MM.1S (cell line): ENCODE measurements at regions not wholly inside any gene's neighbourhood (a gene's known extent, or its start where the extent isn't known, plus 50 kb on each side); places are given as distances from the start of the nearest gene placed in this dataset.

ENCODE experiments used
- DNase-seq: peaks from one replicate; pipeline ENCODE4 v3.0.0-alpha.2; 2015
- H2AFZ ChIP-seq: fragments of 300-600 bp; sonication (generic); 2 replicates; pipeline ENCODE4 v1.6.0; 2016; ENCODE audit warnings: antibody characterized with exemption, low read length
- H3F3A ChIP-seq: fragments of 300-600 bp; sonication (generic); 2 replicates; pipeline ENCODE4 v1.6.1; 2016; ENCODE audit warnings: mild to moderate bottlenecking, antibody characterized with exemption, low read length, moderate library complexity, mixed read lengths; ENCODE audit not compliant: insufficient read depth
- H3K27ac ChIP-seq: fragments of 300-600 bp; sonication (generic); 2 replicates; pipeline ENCODE4 v1.5.1; 2016; ENCODE audit warnings: mild to moderate bottlenecking, low read length
- H3K27me3 ChIP-seq: fragments of 300-600 bp; sonication (generic); replicated peaks from 2 replicates; pipeline ENCODE4 v1.6.0; 2016; ENCODE audit warnings: low read length; ENCODE audit not compliant: insufficient read depth
- H3K36me3 ChIP-seq: fragments of 300-600 bp; sonication (generic); replicated peaks from 2 replicates; pipeline ENCODE4 v1.6.1; 2016; ENCODE audit warnings: mild to moderate bottlenecking, low read length, mixed read lengths; ENCODE audit not compliant: insufficient read depth
- H3K4me1 ChIP-seq: fragments of 300-600 bp; sonication (generic); 2 replicates; pipeline ENCODE4 v1.6.1; 2016; ENCODE audit warnings: low read length, mixed read lengths
- H3K4me2 ChIP-seq: fragments of 300-600 bp; sonication (generic); 2 replicates; pipeline ENCODE4 v1.6.0; 2016; ENCODE audit warnings: low read depth, low read length
- H3K4me3 ChIP-seq: fragments of 300-600 bp; sonication (generic); 2 replicates; pipeline ENCODE4 v1.5.1; 2016; ENCODE audit warnings: low read length, mixed read lengths
- H3K79me2 ChIP-seq: fragments of 300-600 bp; sonication (generic); 2 replicates; pipeline ENCODE4 v1.6.1; 2016; ENCODE audit warnings: mixed run types, low read length, mixed read lengths
- H3K9ac ChIP-seq: fragments of 300-600 bp; sonication (generic); 2 replicates; pipeline ENCODE4 v1.6.1; 2016; ENCODE audit warnings: low read length, mixed read lengths
- H3K9me2 ChIP-seq: fragments of 300-600 bp; sonication (generic); replicated peaks from 2 replicates; pipeline ENCODE4 v1.6.1; 2016; ENCODE audit warnings: mild to moderate bottlenecking, low read length, mixed read lengths; ENCODE audit not compliant: insufficient read depth
- H3K9me3 ChIP-seq: fragments of 300-600 bp; sonication (generic); replicated peaks from 2 replicates; pipeline ENCODE4 v1.6.1; 2016; ENCODE audit warnings: mild to moderate bottlenecking, low read length, mixed read lengths; ENCODE audit not compliant: insufficient read depth
- H4K20me1 ChIP-seq: fragments of 300-600 bp; sonication (generic); 2 replicates; pipeline ENCODE4 v1.6.1; 2016; ENCODE audit warnings: mild to moderate bottlenecking, low read length, moderate library complexity, mixed read lengths; ENCODE audit not compliant: insufficient read depth
- CTCF ChIP-seq: fragments of 300-600 bp; sonication (generic); IDR thresholded peaks from 2 replicates; pipeline ENCODE4 v1.5.1; 2016; ENCODE audit warnings: antibody characterized with exemption, low read length, mixed read lengths
- EZH2 ChIP-seq: fragments of 300-600 bp; sonication (generic); optimal IDR thresholded peaks from 2 replicates; pipeline ENCODE3; 2017; ENCODE audit warnings: low read depth, mild to moderate bottlenecking, antibody characterized with exemption, low read length, mixed read lengths
- EZH2phosphoT487 ChIP-seq: fragments of 300-600 bp; sonication (generic); IDR thresholded peaks from 2 replicates; pipeline ENCODE4 v1.6.1; 2018; ENCODE audit warnings: antibody characterized with exemption, low read length

- DNase-seq: no peak
- H3K4me3 ChIP-seq: no peak overlapping the region
Measured at GRCh38 chr2:188092734-188093133, 198.9 kb upstream of the GULP1 start.

GRCh38 chr2:188096910-188097309, 194.8 kb upstream of the GULP1 start:
- Histone ChIP-seq H3K4me3 (no peak overlapping the region), H3K36me3 (no peaks in the 10 kb centered on the region), H3K27me3 (no peaks in the 10 kb centered on the region), H2AFZ (no peak overlapping the region), H3K79me2 (no peaks in the 10 kb centered on the region), H3K4me1 (no peaks in the 10 kb centered on the region), H3K9me3 (no peaks in the 10 kb centered on the region), H3K9me2 (no peaks in the 10 kb centered on the region), H3F3A (no peaks in the 10 kb centered on the region), H4K20me1 (no peaks in the 10 kb centered on the region), H3K27ac (no peak overlapping the region), H3K4me2 (no peak overlapping the region), H3K9ac (no peak overlapping the region)
- no peak for DNase-seq
- TF ChIP-seq EZH2phosphoT487: no peak
- TF ChIP-seq CTCF: no peak
- no peak for TF ChIP-seq EZH2

More at GRCh38 chr2:188092734-188093133, 198.9 kb upstream of the GULP1 start:
- H3K36me3 ChIP-seq: no peaks in the 10 kb centered on the region
- H3K27me3 ChIP-seq: no peaks in the 10 kb centered on the region
- no peaks in the 10 kb centered on the region for H3K4me1 ChIP-seq
- no peaks in the 10 kb centered on the region for H4K20me1 ChIP-seq
- H3K9ac ChIP-seq: no peak overlapping the region
- no peaks in the 10 kb centered on the region for H3K9me3 ChIP-seq
- H3K9me2 ChIP-seq: no peaks in the 10 kb centered on the region
- TF ChIP-seq CTCF: no peak
- TF ChIP-seq EZH2: no peak
- no peak for TF ChIP-seq EZH2phosphoT487
- H2AFZ ChIP-seq: no peak overlapping the region
- H3K4me2 ChIP-seq: no peak overlapping the region
- no peaks in the 10 kb centered on the region for H3F3A ChIP-seq
- H3K79me2 ChIP-seq: no peaks in the 10 kb centered on the region
- no peak overlapping the region for H3K27ac ChIP-seq

- Histone ChIP-seq H3K79me2 (no peaks in the 10 kb centered on the region), H4K20me1 (no peaks in the 10 kb centered on the region), H3K9me2 (no peaks in the 10 kb centered on the region), H3F3A (no peaks in the 10 kb centered on the region), H3K4me1 (no peaks in the 10 kb centered on the region), H3K9me3 (no peaks in the 10 kb centered on the region), H3K4me2 (no peak overlapping the region), H2AFZ (no peak overlapping the region), H3K9ac (no peak overlapping the region), H3K27ac (no peak overlapping the region), H3K27me3 (no peaks in the 10 kb centered on the region), H3K36me3 (no peaks in the 10 kb centered on the region), H3K4me3 (no peak overlapping the region)
- no peak for DNase-seq
- no peak for TF ChIP-seq CTCF
- TF ChIP-seq EZH2: no peak
Measured at GRCh38 chr2:188102881-188103280, 188.8 kb upstream of the GULP1 start.
